Suprapubic skin (tissue), 4 donors: ENCODE measurements at regions not wholly inside any gene's neighbourhood (a gene's known extent, or its start where the extent isn't known, plus 50 kb on each side); places are given as distances from the start of the nearest gene placed in this dataset.

ENCODE experiments used
- POLR2A ChIP-seq, 2 donors: fragments of 450-650 bp; IDR thresholded peaks; one replicate each; pipeline ENCODE4 v1.6.1; 2017; ENCODE audit warnings: antibody characterized with exemption in 2 of 2, mild to moderate bottlenecking in 2 of 2, moderate library complexity in 2 of 2
- POLR2AphosphoS5 ChIP-seq, 3 donors: sonication (generic); formaldehyde crosslinking; IDR thresholded peaks; one replicate each; pipeline ENCODE4 v1.6.1; 2017; ENCODE audit warnings: antibody characterized with exemption in 3 of 3
- TF ChIP-seq, protein P1 (sequence below), 2 donors: fragments of 200-600 bp in 1 of 2; fragments of 450-650 bp in 1 of 2; sonication (generic) in 1 of 2; IDR thresholded peaks; one replicate each; pipeline ENCODE4 v1.5.1; 2016 to 2019; ENCODE audit warnings: antibody characterized with exemption in 2 of 2, mild to moderate bottlenecking in 1 of 2, moderate library complexity in 1 of 2

GRCh38 chr2:201978986-201979385 lies 54.7 kb upstream of the FZD7 start:
- TF ChIP-seq, protein P1, sequence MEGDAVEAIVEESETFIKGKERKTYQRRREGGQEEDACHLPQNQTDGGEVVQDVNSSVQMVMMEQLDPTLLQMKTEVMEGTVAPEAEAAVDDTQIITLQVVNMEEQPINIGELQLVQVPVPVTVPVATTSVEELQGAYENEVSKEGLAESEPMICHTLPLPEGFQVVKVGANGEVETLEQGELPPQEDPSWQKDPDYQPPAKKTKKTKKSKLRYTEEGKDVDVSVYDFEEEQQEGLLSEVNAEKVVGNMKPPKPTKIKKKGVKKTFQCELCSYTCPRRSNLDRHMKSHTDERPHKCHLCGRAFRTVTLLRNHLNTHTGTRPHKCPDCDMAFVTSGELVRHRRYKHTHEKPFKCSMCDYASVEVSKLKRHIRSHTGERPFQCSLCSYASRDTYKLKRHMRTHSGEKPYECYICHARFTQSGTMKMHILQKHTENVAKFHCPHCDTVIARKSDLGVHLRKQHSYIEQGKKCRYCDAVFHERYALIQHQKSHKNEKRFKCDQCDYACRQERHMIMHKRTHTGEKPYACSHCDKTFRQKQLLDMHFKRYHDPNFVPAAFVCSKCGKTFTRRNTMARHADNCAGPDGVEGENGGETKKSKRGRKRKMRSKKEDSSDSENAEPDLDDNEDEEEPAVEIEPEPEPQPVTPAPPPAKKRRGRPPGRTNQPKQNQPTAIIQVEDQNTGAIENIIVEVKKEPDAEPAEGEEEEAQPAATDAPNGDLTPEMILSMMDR (IDR thresholded peaks at IDR 0.05), result no peak
- TF ChIP-seq POLR2A (IDR thresholded peaks at IDR 0.05) (no peak), POLR2AphosphoS5 (IDR thresholded peaks at IDR 0.05) (no peak)
